Stimulated activated memory B cell treated with anti-CD40 and anti-IgM and Interleukin-4, amounts not matched to agents 10 μg/mL and 1 μg/mL and 100 μg/mL, for 72 hours (primary cell): ENCODE measurements at regions not wholly inside any gene's neighbourhood (a gene's known extent, or its start where the extent isn't known, plus 50 kb on each side); places are given as distances from the start of the nearest gene placed in this dataset.
A peak's percentile ranks its signal among the peaks of the same experiment; 100 is the strongest.

Experiments used
- ATAC-seq: fragments of 150-1000 bp; cut with Tn5 transposase; 2 replicates; pipeline ENCODE4 v1.10.0; 2021
- H3K27ac Mint-ChIP-seq: one replicate; pipeline ENCODE4 v1.8.0; 2022; ENCODE audit warnings: mild to moderate bottlenecking, mixed read lengths
- H3K27me3 Mint-ChIP-seq: one replicate; pipeline ENCODE4 v1.8.0; 2022; ENCODE audit warnings: mixed read lengths
- H3K36me3 Mint-ChIP-seq: one replicate; pipeline ENCODE4 v1.8.0; 2022; ENCODE audit warnings: mixed read lengths
- H3K4me1 Mint-ChIP-seq: one replicate; pipeline ENCODE4 v1.8.0; 2022; ENCODE audit warnings: mixed read lengths
- H3K4me3 Mint-ChIP-seq: one replicate; pipeline ENCODE4 v1.8.0; 2022; ENCODE audit warnings: mild to moderate bottlenecking, moderate library complexity, mixed read lengths
- H3K9me3 Mint-ChIP-seq: one replicate; pipeline ENCODE4 v1.8.0; 2022; ENCODE audit warnings: mixed read lengths

DNA sequence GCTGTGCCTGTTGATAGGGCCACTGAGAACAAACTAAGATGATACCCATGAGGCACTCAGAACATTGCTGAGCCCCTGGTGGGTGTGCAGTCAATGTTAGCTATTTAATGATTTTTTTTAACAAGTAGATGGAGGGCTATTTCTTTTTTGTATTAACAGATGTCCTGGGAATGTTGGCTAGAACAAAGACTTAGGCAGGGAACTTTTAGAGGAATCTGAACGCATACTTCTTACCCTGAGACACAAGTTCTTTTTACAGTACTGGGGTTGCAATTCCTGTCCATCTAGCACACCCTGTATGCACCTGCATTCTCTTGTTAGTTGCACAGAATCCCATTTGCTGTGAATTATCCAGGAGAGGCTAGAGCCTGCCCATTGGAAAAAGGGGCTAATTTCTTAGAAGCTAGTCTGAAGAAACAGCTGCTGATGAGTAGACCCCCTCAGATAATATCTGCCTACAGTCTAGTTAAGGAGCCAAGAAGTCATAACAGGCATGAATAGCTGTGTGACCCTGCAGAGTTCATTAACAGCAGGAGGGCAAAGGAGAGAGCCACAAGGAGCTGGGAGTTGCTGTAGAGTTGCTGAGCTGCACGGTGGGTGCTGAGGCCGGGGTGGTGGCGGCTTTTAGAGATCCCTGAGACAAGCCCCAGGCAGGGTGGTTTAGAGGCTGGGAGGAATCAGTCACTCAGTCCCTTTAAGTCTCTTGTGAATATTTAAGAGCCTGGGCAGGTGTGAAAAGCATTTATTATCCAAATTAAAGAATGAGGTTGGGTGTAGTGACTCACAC, 103.7 kb upstream of the FZD8 start:
- Mint-ChIP-seq H3K36me3 (no peaks in the 10 kb centered on the region), H3K27me3 (peaks cover 10% of the 10 kb centered on the region), H3K4me3 (no peak overlapping the region), H3K9me3 (no peaks in the 10 kb centered on the region), H3K27ac (no peak overlapping the region), H3K4me1 (no peaks in the 10 kb centered on the region)
- ATAC-seq, result peak; percentile 25

DNA sequence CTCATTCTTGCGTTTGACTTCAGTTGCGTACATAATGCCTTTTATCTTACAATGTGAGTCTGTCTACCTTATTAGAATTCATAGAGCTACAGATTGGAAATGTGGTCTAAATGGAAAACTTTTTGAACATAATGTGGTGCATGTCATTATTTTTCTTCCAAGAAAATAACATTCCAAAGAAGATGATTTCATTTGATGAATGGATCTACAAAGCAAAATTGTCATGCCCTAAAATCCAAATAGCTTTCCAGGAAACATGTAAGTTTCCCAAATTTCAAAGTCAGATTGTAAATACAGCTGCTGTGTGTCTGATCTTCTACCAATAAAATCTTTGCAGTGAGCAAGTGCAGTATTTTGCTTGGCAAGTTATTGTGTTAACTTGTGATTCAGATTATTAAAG, 101.8 kb upstream of the FZD8 start:
- Mint-ChIP-seq H3K27me3 (peaks cover 10% of the 10 kb centered on the region), H3K9me3 (no peaks in the 10 kb centered on the region), H3K36me3 (no peaks in the 10 kb centered on the region), H3K4me1 (no peaks in the 10 kb centered on the region), H3K27ac (no peak overlapping the region), H3K4me3 (no peak overlapping the region)
- no peak for ATAC-seq

DNA sequence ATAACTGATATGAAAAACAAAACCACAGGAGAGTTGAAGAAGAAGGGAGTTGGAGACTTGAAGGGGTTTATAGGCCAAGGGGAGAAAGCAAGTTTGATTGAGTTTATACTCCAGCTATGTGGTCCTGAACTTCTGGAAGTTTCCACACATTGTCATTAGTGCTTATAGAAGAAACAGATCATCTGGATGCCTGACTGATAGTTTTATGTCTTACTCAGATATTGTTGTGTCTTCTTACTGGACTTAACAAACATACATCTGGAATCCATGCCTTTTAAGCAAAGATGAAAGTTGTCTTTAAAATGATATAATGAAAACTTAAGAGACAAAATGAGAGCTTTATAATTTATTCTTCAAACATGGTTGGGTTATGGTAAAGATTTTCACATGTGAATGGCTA, 101.3 kb upstream of the FZD8 start:
- Mint-ChIP-seq H3K4me1 (no peaks in the 10 kb centered on the region), H3K27ac (no peak overlapping the region), H3K27me3 (peaks cover 10% of the 10 kb centered on the region), H3K36me3 (no peaks in the 10 kb centered on the region), H3K9me3 (no peaks in the 10 kb centered on the region), H3K4me3 (no peak overlapping the region)
- ATAC-seq, result no peak

DNA sequence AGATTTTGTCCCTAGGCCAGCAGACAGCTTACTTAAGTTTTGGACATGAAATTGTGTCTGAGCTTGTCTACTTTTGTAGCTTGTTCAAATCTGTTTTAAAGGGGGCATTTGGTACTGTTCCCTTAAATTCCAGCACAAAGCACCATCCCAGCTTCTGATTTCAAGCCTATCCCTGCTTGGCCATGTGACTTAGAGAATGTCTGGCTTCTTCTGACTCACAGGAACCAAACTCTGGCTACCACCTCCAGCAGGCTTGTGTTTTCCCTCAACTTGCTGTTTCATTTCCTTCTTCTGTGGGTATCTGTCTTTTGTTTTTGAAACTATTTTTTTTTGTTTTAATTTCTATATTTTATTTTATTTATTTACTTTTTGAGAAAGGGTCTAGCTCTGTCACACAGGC, 97.9 kb upstream of the FZD8 start:
- no peak for ATAC-seq
- Mint-ChIP-seq H3K36me3 (no peaks in the 10 kb centered on the region), H3K4me1 (no peaks in the 10 kb centered on the region)

DNA sequence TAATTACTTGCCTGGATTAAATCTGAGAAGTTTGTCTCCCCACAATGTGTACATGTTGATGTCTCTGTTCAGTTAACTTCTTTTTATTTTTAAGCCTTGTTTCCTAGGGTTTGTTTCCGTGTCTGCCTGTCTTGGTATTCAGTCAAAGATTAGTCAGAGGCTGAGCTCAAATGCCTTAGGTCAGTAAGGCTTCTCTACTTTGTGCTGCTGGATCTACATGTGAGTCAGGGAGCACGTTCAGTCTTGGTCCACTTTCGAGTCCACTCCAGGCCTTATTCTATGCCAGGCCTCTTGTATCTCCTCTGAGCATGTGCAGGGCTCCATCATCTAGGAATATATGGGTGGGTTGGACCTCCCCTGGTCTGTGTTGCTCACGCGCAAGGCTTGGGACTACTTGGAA, 93.3 kb upstream of the FZD8 start:
- H3K9me3 Mint-ChIP-seq, result peaks cover 4% of the 10 kb centered on the region
- no peaks in the 10 kb centered on the region for H3K36me3 Mint-ChIP-seq
- H3K27ac Mint-ChIP-seq, result no peak overlapping the region
- H3K4me1 Mint-ChIP-seq, result no peaks in the 10 kb centered on the region
- H3K27me3 Mint-ChIP-seq, result no peaks in the 10 kb centered on the region
- H3K4me3 Mint-ChIP-seq, result no peak overlapping the region
- ATAC-seq, result no peak

More for the DNA sequence above, 97.9 kb upstream of the FZD8 start:
- H3K27me3 Mint-ChIP-seq, result no peaks in the 10 kb centered on the region
- no peak overlapping the region for H3K4me3 Mint-ChIP-seq
- peaks cover 4% of the 10 kb centered on the region for H3K9me3 Mint-ChIP-seq
- H3K27ac Mint-ChIP-seq, result no peak overlapping the region

DNA sequence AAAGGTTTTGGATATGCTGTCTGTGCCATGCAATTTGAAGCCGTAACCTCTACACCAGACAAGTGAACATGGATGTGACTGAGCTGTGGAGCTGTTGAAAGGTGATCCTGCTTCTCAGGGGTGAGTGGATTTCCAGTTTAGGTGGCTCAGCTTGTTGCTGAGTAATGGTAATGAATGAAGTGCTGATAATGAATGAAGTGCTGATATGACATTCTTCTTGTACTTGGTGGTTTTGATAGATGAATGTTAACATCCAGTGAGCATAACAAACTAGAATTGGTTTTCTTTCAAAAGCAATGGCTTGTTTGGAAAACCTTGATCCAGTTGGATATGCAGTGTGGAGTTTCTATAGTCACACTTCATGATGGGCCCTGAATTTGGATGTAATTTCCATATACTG, 89.7 kb upstream of the FZD8 start:
- H3K36me3 Mint-ChIP-seq, result no peaks in the 10 kb centered on the region
- H3K27ac Mint-ChIP-seq, result no peak overlapping the region
- no peak for ATAC-seq
- no peaks in the 10 kb centered on the region for H3K4me1 Mint-ChIP-seq
- H3K4me3 Mint-ChIP-seq, result no peak overlapping the region
- H3K27me3 Mint-ChIP-seq, result no peaks in the 10 kb centered on the region
- H3K9me3 Mint-ChIP-seq, result peaks cover 4% of the 10 kb centered on the region

DNA sequence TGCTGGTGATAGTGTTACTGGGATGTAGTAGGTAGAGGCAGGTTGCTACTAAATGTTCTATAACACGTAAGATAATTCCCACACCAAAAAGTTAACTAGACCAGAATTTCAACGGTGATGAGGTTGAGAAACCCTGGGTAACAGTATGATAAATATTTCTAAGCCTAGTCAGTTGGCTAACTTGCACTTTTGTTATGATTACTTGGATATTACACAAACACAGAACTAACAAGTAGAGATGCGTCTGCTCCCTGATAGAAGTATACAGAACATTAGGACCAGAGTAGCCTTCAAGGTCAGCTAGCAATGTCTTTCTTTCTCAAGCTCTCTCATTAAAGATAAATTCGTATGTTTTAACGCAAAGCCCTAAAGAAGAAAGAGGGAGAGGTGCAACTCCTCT, 86.2 kb upstream of the FZD8 start:
- ATAC-seq, result no peak
- peaks cover 12% of the 10 kb centered on the region for H3K27me3 Mint-ChIP-seq
- H3K4me1 Mint-ChIP-seq, result no peaks in the 10 kb centered on the region
- no peaks in the 10 kb centered on the region for H3K9me3 Mint-ChIP-seq
- H3K4me3 Mint-ChIP-seq, result no peak overlapping the region
- no peak overlapping the region for H3K27ac Mint-ChIP-seq
- H3K36me3 Mint-ChIP-seq, result no peaks in the 10 kb centered on the region

DNA sequence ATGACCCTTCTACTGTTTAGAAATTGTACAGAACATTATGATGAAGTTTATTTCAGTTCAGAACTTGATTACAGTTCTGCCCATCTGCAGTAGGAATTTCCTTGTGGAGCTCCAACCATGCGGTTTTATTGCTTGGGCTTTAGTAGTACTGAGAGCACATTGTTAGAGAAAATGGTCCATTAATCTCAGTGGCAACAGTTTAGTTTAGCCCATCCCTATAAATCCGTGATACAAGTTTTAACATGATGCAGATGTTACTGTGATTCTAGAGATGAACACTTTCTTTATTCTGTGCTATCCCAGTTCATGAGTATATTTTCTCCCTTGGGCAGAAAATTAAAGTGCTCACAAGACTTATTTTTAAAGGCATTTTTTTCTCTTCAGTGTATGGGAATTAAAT, 84.8 kb upstream of the FZD8 start:
- no peak for ATAC-seq

DNA sequence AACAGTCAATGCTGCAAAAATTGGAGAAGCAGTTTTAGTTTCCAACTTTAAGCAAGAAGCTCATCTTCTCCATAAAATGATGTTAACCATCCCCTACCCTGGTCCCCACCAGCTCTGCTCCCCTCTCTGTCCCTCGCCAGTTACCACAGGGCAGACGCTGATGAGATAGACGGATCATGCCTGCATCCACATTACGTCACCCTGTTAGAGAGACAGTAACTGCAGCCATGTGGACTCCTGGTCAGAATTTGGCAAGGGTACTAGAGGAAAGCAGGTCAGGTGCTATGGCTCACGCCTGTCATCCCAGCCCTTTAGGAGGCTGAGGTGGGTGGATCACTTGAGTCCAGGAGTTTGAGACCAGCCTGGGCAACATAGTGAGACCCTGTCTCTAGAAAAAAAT, 81.9 kb upstream of the FZD8 start:
- H3K36me3 Mint-ChIP-seq, result no peaks in the 10 kb centered on the region
- H3K27ac Mint-ChIP-seq, result no peak overlapping the region
- no peak for ATAC-seq
- H3K27me3 Mint-ChIP-seq, result peaks cover 23% of the 10 kb centered on the region
- H3K4me3 Mint-ChIP-seq, result no peak overlapping the region
- H3K9me3 Mint-ChIP-seq, result no peaks in the 10 kb centered on the region
- H3K4me1 Mint-ChIP-seq, result no peaks in the 10 kb centered on the region

More for the DNA sequence above, 84.8 kb upstream of the FZD8 start:
- no peak overlapping the region for H3K4me3 Mint-ChIP-seq
- H3K36me3 Mint-ChIP-seq, result no peaks in the 10 kb centered on the region
- no peak overlapping the region for H3K27ac Mint-ChIP-seq
- no peaks in the 10 kb centered on the region for H3K4me1 Mint-ChIP-seq
- H3K27me3 Mint-ChIP-seq, result peaks cover 16% of the 10 kb centered on the region
- no peaks in the 10 kb centered on the region for H3K9me3 Mint-ChIP-seq

DNA sequence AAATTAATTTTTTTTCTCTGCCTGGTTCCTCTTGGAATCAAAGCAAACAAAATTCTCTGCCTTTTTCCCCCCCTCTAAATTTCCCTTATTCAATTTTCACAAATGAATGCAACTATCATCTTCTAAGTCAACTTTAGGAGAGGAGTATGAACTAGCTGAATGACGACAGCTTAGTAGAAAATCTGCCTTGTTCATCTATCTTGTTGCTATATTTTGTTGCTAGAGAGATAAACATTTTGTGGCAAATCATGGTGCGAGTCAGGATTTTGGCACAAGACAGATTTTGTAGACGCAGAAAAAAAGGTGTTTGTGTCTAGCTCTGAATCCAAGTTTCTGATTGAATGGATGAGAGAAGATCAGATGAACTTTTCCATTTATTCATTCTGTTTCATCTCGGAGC, 81.0 kb upstream of the FZD8 start:
- no peak for ATAC-seq
- Mint-ChIP-seq H3K27me3 (peaks cover 23% of the 10 kb centered on the region), H3K36me3 (no peaks in the 10 kb centered on the region), H3K27ac (no peak overlapping the region), H3K4me3 (no peak overlapping the region), H3K9me3 (no peaks in the 10 kb centered on the region), H3K4me1 (no peaks in the 10 kb centered on the region)

DNA sequence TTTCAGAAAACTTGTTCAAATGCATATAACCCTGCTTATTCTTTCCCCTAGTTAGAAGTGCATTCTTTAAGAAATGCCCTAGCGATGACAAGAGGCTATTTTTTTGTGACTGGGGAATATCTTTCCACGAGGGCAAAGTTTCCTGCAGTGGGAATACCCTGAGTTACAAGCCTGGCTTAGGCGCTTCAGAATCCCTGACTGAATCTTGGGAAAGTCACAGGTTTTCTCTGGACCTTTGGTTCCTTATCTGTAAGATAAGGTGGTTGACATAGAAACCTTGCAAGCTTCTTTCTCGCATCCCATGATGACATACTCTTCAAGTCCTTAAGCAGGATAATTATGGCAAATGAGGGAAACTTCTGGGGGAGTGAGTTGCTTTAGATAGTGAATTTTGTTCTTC, 80.5 kb upstream of the FZD8 start:
- ATAC-seq, result no peak
- Mint-ChIP-seq H3K4me3 (no peak overlapping the region), H3K27ac (no peak overlapping the region), H3K27me3 (peaks cover 23% of the 10 kb centered on the region), H3K36me3 (no peaks in the 10 kb centered on the region), H3K9me3 (no peaks in the 10 kb centered on the region), H3K4me1 (no peaks in the 10 kb centered on the region)

DNA sequence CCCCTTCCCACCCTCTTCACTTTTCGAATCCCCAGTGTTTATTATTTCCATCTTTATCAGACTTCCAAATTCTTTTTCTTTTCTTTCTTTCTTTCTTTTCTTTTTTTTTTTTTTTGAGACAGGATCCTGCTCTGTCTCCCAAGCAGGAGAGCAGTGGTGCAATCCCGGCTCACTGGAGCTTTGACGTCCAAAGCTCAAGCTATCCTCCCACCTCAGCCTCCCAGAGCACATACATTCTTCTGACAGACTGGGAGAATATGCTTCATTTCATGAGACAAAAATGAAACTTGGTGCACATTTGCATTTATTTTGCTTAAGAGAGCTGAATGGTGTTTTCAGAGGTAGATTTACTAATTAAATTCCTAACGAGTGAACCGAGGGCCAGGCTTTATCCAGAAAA, 80.1 kb upstream of the FZD8 start:
- Mint-ChIP-seq H3K4me1 (no peaks in the 10 kb centered on the region), H3K27ac (no peak overlapping the region), H3K36me3 (no peaks in the 10 kb centered on the region), H3K27me3 (peaks cover 23% of the 10 kb centered on the region), H3K9me3 (no peaks in the 10 kb centered on the region), H3K4me3 (no peak overlapping the region)
- no peak for ATAC-seq

DNA sequence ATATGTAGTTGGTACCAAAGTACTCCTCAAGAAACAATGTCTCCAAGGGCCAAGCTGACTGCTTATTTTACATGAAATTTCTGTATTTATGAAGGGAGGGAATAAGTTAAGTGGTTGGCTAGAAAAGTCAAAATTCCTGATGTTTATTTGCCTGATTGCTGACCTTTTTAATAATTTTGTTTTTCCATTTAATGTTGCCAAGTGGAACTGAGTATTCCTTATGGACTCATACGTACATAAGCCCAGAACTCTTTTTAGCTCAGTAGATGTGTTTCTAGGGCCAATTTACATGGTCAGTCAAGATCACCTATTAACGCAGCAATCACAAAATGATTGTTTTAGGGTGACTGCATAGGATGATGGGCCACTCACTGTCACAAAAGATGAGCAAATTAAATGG, 78.3 kb upstream of the FZD8 start:
- Mint-ChIP-seq H3K36me3 (no peaks in the 10 kb centered on the region), H3K9me3 (peaks cover 4% of the 10 kb centered on the region), H3K4me1 (no peaks in the 10 kb centered on the region), H3K4me3 (no peak overlapping the region), H3K27ac (no peak overlapping the region), H3K27me3 (peaks cover 23% of the 10 kb centered on the region)
- ATAC-seq, result no peak

DNA sequence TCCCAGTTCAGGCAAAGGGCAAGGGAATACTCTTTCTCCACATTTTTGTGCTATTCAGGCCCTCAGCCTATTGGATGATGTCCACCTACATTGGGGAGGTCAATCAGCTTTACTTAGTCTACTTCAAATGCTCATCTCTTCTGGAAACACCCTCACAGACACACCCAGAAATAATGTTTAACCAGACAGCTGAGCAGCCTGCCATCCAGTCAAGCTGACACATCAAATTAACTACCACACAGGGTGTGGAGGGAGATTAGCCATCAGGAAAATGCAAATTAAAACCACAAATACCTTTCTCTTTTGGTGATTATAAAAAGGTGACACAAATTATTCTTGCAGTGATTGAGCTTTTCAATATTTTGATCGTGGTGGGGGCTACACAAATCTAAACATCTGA, 74.7 kb upstream of the FZD8 start:
- peaks cover 4% of the 10 kb centered on the region for H3K9me3 Mint-ChIP-seq
- no peak overlapping the region for H3K4me3 Mint-ChIP-seq
- no peak for ATAC-seq
- H3K4me1 Mint-ChIP-seq, result no peaks in the 10 kb centered on the region
- H3K27ac Mint-ChIP-seq, result no peak overlapping the region
- H3K36me3 Mint-ChIP-seq, result no peaks in the 10 kb centered on the region
- H3K27me3 Mint-ChIP-seq, result peaks cover 5% of the 10 kb centered on the region

DNA sequence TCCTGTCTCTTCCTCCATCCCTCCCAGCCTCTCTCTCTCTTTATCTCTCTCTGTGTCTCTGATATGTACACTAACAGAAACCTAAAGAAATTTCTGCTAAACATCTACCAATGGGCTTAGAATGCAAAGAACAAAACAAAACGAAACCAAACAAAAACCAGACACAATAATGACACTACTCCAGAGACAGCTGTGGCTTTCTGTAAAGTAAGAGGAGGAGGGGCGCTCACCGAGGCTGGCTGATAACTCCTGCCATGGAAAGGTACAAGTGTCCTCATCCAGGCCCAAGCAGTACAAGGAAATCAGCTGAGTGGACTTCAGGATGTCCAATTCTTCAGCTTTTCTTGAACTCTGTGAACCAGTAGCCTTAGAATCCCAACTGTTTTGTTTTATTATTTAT, 70.4 kb upstream of the FZD8 start:
- Mint-ChIP-seq H3K4me3 (no peak overlapping the region), H3K9me3 (peaks cover 7% of the 10 kb centered on the region), H3K4me1 (no peaks in the 10 kb centered on the region), H3K27me3 (peaks cover 19% of the 10 kb centered on the region), H3K27ac (no peak overlapping the region), H3K36me3 (no peaks in the 10 kb centered on the region)
- no peak for ATAC-seq

DNA sequence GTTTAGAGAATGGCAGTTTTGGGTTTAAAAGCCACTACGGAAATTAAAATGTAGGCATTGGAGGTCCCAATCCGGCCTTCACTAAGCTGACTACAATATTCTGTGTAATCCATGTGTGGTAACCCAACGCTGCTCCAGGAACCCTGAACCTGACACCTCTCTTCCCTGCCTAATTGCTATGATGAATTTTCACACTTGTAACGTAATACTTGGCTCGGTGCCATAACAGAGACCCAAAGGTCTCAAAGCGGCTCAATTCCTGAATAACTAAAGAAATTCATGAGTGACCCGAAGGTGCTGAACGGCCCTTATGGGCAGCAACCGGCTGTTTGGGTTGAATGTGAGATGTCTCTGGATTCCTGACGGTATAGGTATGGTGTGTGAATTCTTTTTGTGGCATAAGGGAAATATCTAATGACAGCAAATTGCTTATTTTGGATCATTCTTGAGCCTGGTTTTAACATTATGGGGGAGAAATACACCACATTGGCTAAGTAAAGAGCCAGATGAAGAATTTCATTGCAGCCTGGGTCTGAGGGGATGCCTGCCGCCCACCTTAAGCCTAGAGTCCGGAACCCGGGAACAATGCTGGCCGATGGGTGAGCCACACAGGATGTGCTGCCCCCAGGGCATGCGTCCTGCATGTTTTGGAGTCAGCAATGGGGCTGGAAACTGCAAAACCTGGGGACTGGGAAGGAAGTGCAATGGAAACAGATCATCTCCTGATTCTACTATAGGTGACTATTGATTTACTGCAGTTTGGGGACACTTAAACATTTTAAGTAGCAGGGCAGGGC, 69.7 kb upstream of the FZD8 start:
- Mint-ChIP-seq H3K27ac (no peak overlapping the region), H3K36me3 (no peaks in the 10 kb centered on the region), H3K4me1 (no peaks in the 10 kb centered on the region), H3K4me3 (no peak overlapping the region), H3K9me3 (peaks cover 10% of the 10 kb centered on the region), H3K27me3 (peaks cover 19% of the 10 kb centered on the region)
- ATAC-seq, result no peak
